ENCODE measurements at regions not wholly inside any gene's neighbourhood (a gene's known extent, or its start where the extent isn't known, plus 50 kb on each side); places are given as distances from the start of the nearest gene placed in this dataset.

DNA sequence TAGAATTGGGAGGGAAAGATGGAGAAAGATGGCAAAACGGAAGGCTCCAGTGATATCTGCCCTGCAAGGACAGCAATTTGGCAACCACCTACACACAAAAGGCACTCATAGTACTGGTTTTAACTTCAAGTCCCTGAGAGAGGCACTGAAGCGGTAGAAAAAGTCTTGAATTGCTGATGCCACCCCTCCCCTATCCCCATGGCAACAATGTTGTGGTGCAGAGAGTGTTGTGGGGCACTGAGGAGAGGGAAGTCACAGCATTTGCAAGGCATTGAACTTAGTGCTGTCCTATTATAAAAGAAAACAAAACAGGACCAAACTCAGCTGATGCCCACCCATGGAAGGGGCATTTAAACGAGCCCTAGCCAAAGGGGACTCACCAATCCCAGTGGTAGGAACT, 343.7 kb downstream of the HAO1 start:
- in situ Hi-C loops (cut with HindIII; ENCODE audit: low sequenced_read_pairs), result no loop called here

DNA sequence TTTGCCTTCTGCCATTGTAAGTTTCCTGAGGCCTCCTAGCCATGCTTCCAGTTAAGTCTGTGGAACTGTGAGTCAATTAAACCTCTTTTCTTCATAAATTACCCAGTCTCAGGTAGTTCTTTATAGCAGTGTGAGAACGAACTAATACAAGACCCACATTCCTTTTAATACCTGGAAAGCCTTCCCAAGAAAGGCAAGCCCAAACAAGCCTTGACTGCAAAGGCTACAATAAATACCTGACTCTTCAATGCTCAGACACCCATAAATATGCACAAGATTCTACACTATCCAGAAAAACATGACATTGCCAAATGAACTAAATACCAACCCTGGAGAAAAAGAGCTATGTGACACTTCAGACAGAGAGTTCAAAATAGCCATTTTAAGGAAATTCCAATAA, 338.8 kb downstream of the HAO1 start:
- in situ Hi-C loops (cut with HindIII; ENCODE audit: low sequenced_read_pairs), result no loop called here

DNA sequence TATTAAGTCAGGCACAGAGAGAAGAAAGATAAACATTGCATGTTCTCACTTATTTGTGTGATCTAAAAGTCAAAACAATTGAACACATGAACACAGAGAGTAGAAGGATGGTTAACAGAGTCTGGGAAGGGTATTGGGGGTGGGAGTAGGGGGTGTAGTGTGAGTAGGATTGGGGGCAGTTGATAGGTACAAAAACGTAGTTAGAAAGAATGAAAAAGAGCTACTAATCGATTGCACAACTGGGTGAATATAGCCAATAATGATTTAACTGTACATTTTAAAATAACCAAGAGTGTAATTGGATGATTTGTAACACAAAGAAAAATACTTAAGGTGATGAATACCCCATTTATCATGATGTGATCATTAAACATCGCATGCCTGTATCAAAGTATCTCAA, 333.3 kb downstream of the HAO1 start:
- in situ Hi-C loops (cut with HindIII; ENCODE audit: low sequenced_read_pairs), result no loop called here

DNA sequence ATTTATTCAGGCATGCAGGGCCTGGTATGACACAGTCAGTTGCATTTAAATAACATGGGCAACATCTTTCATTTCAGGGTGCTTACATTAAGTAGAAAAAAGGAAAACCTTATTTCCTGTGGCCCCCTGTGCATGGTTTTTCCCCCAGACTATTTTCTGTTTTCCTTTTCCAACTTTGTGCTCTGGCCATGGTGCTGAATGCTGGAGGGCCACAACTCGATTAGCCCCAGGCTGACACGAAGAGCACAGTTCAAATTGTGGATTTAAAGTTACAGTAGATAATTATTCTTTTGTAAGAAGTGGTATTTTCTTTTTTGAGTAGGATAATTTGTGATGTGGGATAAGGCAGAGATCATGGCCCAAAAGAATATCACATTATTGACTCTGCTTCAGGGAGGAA, 332.0 kb downstream of the HAO1 start:
- in situ Hi-C loops (cut with HindIII; ENCODE audit: low sequenced_read_pairs), result no loop called here

DNA sequence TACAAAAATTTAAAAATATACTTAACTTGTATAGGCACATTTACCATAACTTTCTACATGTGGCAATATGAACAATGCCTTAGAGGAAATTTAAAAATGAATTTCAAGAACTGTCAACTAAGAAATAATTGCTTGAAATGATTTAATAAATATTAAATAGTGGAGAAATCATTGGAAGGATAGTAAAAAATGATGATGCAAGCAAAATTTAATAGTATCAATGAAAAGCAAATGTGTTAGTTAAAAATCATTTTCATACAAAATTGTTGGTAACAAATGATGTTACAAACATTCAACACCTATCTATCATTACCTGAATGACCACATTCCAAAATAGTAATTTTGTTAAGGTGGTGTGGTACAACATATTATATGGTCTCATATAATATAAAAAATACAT, 331.0 kb downstream of the HAO1 start:
- in situ Hi-C loops (cut with HindIII; ENCODE audit: low sequenced_read_pairs), result no loop called here

DNA sequence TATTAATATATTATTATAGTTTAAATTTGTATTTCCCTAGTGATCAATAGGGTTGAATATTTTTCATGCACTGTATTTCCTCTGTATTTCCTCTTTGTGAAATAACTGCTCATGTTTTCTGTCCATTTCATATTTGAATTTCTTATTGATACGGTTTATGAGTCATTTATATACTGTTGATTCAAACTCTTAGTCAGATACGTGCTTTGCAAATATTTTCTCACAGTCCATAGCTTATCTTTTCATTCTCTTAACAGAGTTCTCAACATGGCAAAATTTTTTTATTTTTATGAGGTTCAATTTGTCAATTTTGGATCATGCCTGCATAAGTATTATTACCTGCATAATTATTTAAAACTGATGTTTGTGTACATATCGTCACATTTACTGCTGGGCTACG, 329.6 kb downstream of the HAO1 start:
- in situ Hi-C loops (cut with HindIII; ENCODE audit: low sequenced_read_pairs), result no loop called here

DNA sequence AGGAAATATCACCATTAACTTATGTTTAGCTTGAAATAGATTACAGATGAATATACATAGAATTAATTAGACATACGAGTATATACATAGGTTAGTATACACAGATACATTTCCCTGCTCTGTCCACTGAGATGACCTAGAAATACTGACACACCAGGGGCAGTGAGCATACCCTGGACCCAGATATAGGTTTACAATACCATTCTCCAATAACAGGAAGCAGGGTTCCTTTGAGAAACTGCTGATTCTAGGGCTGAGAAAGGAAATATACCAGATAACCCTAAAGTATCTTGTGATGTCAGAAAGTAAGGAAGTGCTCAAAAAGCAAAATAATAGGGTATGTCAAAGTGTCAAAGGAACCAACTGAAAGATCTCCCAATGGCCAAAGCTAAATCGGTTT, 322.5 kb downstream of the HAO1 start:
- in situ Hi-C loops (cut with HindIII; ENCODE audit: low sequenced_read_pairs), result no loop called here

DNA sequence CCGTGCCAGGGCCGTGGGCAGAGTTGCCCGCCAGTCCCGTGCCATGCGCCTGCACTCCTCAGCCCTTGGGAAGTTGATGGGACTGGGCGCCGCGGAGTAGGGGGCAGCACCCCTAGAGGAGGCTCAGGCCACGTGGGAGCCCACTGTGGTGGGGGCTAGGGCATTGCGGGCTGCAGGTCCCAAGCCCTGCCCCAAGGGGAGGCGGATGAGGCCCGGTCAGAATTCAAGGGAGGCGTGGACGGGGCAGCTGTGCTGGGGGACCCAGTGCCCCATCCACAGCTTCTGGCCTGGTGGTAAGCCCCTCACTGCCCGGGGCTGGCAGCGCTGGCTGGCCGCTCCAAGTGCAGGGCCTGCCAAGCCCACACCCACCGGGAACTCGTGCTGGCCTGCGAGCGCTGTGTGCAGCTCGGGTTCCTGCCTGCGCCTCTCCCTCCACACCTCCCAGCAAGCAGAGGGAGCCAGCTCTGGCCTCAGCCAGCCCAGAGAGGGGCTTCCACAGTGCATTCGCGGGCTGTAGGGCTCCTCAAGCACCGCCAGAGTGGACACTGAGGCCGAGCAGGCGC, 317.8 kb downstream of the HAO1 start:
- in situ Hi-C loops (cut with HindIII; ENCODE audit: low sequenced_read_pairs), result no loop called here

DNA sequence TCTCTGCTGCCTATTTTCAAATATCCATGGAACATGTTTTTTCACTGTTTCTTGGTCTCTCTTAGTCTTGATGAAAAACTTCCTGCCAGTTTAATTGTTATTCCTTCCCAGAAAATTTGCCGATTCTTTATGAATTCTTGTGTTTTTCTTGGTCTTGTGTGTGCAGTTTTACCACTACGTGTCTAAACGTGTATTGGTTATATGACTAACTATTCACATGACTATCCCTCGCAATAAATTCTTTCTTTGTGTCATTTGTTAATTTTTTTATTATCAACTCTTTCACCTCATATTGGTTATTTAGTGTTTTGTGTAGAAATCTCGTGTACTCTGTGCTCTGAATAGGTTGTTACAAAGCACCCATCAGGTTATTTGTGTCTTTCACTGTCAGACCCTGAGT, 315.4 kb downstream of the HAO1 start:
- in situ Hi-C loops (cut with HindIII; ENCODE audit: low sequenced_read_pairs), result no loop called here

DNA sequence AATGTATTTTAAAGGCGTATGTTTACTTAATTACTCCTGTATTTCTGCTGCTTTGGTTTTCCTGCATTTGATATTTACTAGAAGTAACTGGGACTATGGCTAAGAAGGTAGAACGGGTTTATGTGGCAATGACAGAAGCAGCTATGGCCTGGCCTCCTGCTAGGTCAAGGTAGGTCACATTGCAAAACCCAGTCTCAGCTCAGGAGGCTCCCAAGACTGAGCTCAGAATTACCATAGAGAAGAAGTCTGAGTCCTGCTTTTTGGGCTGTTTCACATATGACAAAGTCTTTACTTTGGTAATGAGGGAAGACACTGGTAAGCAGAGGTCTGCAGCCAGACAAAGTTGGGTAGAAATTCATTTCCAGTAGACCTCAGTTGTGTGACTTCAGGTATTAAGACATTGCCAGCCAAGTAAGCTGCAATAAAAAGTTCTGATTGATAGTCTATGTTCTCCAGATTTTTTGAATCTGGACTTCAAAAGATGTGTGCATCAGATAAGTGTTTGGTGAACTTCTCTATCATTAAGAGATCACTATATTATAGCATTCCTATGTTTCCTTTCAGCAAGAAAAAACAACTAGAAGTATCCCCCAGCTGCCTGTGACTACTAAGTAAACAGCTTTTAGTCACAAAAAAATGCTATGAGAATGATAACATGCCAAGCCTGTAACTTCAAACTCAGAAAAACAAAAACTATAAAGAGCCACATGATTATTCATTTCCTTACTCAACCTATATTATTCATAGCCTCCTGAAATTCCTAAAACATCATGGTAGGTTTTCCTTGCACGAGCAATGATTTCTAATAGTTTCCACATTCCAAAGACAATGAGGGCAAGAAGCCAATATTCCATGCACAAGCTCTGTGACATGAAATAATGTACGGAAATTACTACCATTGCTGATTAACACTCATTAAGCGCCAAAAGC, 312.3 kb downstream of the HAO1 start:
- in situ Hi-C loops (cut with HindIII; ENCODE audit: low sequenced_read_pairs), result no loop called here

DNA sequence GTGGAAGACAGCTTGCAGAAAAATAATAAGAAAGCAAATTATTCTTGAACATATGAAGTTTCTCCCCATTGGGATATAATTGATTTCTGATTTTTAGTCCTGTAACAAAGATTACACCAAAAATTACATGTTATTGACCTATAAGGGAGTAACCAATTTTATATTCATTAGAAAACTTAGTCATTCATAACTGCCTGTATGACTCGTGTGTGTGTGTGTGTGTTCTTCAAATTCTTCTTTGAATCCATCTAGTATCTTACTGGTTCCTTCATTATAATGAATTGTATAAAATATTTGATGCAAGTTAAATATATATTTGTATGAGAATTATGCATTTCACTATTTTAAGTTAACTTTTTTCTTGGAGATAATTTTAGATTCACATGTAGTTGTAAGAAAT, 310.4 kb downstream of the HAO1 start:
- in situ Hi-C loops (cut with HindIII; ENCODE audit: low sequenced_read_pairs), result no loop called here

DNA sequence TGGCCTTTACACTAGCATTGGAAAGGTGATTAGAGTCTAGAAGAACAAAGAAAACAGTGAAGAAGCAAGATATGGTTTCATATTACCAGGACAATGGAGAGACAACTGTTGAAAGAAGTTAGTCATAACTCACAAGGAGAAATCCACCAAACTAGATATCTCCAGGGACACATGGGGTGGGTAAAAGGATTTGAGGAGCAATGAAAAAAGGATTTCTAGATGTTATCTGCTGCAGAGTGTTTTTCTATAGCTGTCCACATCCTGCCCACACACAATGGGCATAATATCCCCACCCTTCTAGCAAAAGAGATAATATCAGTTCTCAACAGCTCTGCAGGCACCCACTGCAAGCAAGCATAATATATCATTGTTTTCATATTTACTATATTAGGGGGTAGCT, 303.1 kb downstream of the HAO1 start:
- in situ Hi-C loops (cut with HindIII; ENCODE audit: low sequenced_read_pairs), result no loop called here

DNA sequence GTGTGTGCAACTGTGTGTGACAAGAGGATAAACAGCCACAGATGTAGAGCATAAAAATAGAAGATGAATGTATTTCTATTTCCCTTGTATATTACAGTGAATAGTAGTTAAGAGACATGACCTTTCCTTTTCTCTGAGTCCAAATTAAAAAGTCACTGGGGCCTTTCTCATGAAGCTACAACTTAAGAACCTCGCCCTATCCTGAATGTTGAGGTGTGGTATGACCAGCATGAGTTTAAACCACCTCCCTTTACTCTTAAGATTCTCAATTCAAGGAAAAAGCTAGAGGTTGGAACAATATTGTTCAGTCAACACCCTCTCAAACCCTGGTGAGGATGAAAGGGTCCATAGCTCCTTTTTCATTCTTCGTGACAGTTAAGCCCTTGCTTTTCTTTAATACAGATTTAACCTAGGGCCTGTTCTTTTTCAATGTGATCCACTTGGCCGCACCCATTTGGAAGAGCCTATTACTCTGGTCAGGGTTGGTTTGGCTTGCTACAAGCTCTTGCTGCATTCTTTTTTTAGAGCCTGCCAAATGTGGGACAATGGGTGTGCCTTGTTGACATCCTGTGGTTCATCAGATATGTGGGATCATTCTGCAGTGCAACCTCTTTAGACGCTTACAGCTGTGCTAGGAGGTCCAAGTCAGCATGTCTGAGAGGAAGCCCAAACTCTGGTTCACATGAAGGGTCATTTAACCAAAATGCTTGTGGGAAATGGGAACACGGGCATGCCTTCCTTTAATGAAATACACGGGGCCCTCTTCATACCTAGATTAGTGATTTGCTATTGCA, 290.0 kb downstream of the HAO1 start:
- in situ Hi-C loops (cut with HindIII; ENCODE audit: low sequenced_read_pairs), result no loop called here

DNA sequence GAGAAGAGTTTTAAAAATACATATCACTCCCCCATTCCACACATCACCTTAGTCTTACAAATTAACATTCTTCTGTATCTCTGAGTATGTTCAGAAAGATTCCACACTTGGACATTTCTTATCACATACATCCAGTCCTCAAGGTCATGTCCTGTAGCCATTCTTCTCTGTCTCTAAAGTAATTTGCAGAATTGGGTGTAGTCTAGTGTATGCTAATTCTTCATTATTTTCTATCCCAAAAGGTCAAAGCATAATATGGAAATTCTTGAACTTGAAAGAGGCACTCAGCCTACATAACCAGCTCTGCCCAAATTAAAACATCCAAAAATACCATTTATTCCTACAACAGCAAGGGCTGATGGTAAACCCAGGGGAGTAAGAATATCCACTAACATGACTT, 286.0 kb downstream of the HAO1 start:
- in situ Hi-C loops (cut with HindIII; ENCODE audit: low sequenced_read_pairs), result no loop called here

DNA sequence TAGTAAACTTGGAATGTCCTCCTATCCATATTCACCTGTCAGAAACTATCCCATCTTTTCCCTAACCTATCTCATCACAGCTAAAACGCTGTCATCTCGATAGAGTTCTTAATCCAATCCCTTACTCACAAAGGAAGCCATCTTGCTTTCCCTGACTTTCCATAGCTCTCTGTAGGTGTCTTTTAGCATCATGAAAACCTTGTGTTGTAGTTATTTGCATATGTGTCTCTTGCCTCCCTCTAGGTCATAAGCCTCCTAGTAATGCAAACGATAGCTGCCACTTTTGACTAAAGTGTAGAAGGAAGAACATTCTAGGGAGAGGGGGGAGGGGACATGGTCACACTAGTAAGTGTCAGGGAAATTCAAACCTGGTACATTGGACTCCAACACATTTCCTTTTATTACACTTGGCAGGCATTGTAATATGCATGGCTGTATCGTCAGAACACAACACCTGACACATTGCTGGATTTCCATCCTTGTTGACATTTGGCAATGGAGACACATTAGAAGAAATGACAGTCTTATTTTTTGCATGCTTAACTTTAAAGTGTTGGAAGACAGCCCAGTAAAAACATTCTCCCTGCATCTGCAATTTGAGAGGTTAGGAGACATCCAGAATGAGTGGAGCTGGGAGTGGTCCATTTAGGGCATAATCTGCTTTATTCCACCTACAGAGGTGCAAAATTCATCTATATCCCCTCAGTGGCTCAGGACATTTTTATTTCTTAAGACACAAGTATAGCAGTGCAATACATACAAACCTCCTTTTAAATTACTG, 283.4 kb downstream of the HAO1 start:
- in situ Hi-C loops (cut with HindIII; ENCODE audit: low sequenced_read_pairs), result loop anchor here (5.0 kb wide), 1 partner anchor 100 kb away; no protein-coding TSS in a partner anchor

DNA sequence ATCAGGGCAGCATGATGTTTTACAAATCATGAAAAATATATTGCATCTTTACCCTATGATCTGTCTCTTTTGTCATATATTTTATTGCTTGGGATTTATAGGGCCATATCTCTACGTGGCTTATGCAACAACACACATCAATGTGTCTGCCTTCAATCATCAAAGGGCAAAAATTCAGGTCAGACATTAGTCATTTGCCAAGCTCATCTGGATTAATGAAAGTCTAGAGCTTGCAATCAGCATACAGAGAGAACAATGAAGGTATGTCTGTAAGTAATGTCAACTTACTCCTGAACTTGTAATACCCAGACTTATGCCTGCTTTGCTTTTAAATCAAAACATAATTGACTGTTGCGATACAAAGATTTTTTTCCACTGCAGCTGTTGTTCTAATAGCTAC, 282.7 kb downstream of the HAO1 start:
- in situ Hi-C loops (cut with HindIII; ENCODE audit: low sequenced_read_pairs), result loop anchor here (5.0 kb wide), 1 partner anchor 100 kb away; no protein-coding TSS in a partner anchor

DNA sequence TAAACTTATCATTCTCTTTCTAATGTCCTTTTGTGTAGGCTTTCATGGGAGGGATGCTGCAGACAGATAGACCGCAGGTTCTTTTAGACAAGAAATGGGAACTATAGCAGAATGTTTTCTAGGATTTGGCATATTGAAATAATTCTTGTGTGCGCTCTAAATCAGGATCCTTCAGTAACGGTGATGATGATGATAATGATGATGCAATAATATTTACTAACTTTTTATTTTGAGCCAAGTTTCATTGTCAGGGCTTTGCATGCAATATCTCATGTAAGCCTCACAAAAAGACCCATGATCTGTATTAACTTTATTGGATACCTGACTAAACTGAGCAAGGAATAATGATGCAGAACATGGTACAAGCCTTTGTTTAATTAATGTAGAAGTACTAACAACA, 280.1 kb downstream of the HAO1 start:
- in situ Hi-C loops (cut with HindIII; ENCODE audit: low sequenced_read_pairs), result no loop called here

DNA sequence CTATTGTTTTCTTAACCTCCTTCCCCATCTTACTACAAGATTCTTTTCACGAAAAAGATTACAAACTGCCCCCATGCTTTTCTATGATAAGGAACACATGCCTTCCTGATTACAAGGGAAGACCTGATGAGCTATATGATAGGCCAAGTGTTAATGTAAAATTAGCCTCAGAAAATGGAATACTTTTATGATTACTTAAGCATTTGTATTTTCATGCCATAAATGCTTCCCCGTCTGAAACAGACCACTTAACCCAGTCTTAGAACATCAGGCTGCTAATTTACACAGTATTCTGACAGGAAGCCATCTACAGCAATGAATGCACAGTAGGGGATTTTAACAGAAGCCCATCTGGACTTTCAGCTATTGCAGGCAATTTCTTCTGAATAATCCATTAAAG, 274.9 kb downstream of the HAO1 start:
- in situ Hi-C loops (cut with HindIII; ENCODE audit: low sequenced_read_pairs), result no loop called here

DNA sequence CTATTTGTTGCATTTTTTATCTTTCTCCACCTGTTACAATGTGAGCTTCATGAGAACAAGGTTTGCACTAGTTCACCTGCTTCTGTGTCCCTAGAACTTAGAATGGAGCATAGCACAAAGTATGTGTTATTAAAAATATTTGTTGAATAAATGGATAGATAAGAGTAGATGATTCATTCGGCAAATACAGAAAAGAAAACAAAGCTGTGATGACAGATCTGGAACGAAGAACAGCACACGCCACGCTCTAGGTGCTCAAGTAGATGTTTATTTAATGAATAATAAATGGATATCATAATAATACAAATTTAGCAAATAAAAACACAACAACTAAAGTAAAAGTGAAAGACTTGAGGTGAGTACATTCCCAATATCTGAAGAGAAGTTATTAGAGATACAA, 273.1 kb downstream of the HAO1 start:
- in situ Hi-C loops (cut with HindIII; ENCODE audit: low sequenced_read_pairs), result no loop called here

DNA sequence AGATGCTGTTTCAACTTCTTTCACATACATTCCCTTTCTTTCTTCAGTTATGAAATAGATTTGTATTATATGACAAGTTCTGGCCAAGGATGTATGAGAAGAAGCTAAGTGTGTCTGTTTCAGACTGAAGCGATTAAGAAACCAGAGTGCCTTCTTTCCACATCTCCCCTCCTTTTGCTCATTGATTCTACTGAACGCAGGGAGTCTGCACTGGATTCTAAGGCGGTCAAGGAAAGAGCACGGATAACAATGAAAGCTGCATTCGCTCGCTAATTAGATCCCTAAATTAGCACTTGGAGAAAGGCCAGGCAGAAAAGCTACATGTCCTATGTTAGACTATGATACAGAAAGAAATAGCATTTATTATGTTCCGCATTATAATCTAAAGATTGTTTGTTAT, 267.7 kb downstream of the HAO1 start:
- in situ Hi-C loops (cut with HindIII; ENCODE audit: low sequenced_read_pairs), result no loop called here

DNA sequence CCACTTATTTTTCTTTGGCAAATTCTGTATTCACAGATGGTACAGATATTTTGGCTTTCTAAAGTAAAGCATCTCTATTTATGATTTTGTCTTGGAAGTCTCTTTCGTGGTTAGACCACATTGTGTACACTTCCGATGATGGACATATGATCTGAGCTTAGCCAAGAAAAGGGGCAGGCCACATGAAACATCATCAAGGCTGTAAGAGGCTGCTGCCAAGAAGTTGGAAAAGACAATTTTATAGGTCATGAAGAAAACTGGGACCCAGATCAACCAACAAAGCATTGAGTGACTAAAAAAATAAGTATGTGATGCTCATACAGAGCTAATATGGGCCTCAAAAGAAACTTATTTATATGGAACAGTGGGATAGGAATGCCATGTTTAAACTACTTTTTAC, 266.4 kb downstream of the HAO1 start:
- in situ Hi-C loops (cut with HindIII; ENCODE audit: low sequenced_read_pairs), result no loop called here

All from endothelial cell of hepatic sinusoid (primary cell).